HUES64 (cell line): ENCODE measurements at regions not wholly inside any gene's neighbourhood (a gene's known extent, or its start where the extent isn't known, plus 50 kb on each side); places are given as distances from the start of the nearest gene placed in this dataset.
"Not testable (repeated sequence)": the region's sequence is repeated elsewhere in the genome, so short reads cannot be mapped to it uniquely, and the experiment has no call there.

ENCODE experiments used
- H3K27ac ChIP-seq: 2 replicates; pipeline ENCODE4 v1.7.0; 2013; ENCODE audit warnings: low read depth, low read length, inconsistent platforms
- H3K27me3 ChIP-seq: 2 replicates; pipeline ENCODE4 v1.6.1; 2013; ENCODE audit warnings: mild to moderate bottlenecking, low read length; ENCODE audit not compliant: insufficient read depth
- H3K36me3 ChIP-seq: 2 replicates; pipeline ENCODE4 v1.6.1; 2013; ENCODE audit warnings: mild to moderate bottlenecking, low read length; ENCODE audit not compliant: insufficient read depth
- H3K4me1 ChIP-seq: 2 replicates; pipeline ENCODE4 v1.6.1; 2013; ENCODE audit warnings: mild to moderate bottlenecking, low read length, moderate library complexity; ENCODE audit not compliant: insufficient read depth
- H3K4me3 ChIP-seq: 2 replicates; pipeline ENCODE4 v1.5.1; 2013; ENCODE audit warnings: mild to moderate bottlenecking, low read length, moderate library complexity
- H3K9ac ChIP-seq: 2 replicates; pipeline ENCODE4 v1.6.1; 2013; ENCODE audit warnings: mild to moderate bottlenecking, low read depth, low read length
- H3K9me3 ChIP-seq: 2 replicates; pipeline ENCODE4 v1.6.1; 2013; ENCODE audit warnings: low read depth, low read length; ENCODE audit not compliant: insufficient read depth
- WGBS: fragments of 150-250, 120-280 bp; methylation state at CpG from one replicate; pipeline ENCODE4 v1.1.7; 2013; ENCODE audit warnings: missing lambda C conversion rate; 5-methylcytosine and 5-hydroxymethylcytosine counted together

GRCh38 chr12:131223171-131223761 is 269.6 kb downstream of the ADGRD1 start:
- peaks cover 6% of the 10 kb centered on the region for H3K4me1 ChIP-seq
- no peak overlapping the region for H3K27ac ChIP-seq
- WGBS = 93% methylated on average over 31 of the region's 31 CpGs
- H3K4me3 ChIP-seq = no peak overlapping the region
- no peaks in the 10 kb centered on the region for H3K36me3 ChIP-seq
- H3K27me3 ChIP-seq = no peaks in the 10 kb centered on the region
- no peaks in the 10 kb centered on the region for H3K9me3 ChIP-seq
- H3K9ac ChIP-seq = no peak overlapping the region

GRCh38 chr12:131223791-131224225 is 270.1 kb downstream of the ADGRD1 start:
- no peak overlapping the region for H3K9ac ChIP-seq
- peaks cover under 1% of the 10 kb centered on the region for H3K4me1 ChIP-seq
- WGBS = 94% methylated on average over 13 of the region's 13 CpGs

GRCh38 chr12:131224226-131225065 is 270.7 kb downstream of the ADGRD1 start:
- H3K4me3 ChIP-seq, H3K27me3 ChIP-seq, H3K9me3 ChIP-seq, H3K27ac ChIP-seq, H3K9ac ChIP-seq, H3K4me1 ChIP-seq, H3K36me3 ChIP-seq: not testable (repeated sequence)
- WGBS = 86% methylated on average over 10 of the region's 17 CpGs

More at GRCh38 chr12:131223791-131224225, 270.1 kb downstream of the ADGRD1 start:
- H3K4me3 ChIP-seq = no peak overlapping the region
- H3K27ac ChIP-seq = no peak overlapping the region
- no peaks in the 10 kb centered on the region for H3K36me3 ChIP-seq
- no peaks in the 10 kb centered on the region for H3K9me3 ChIP-seq
- no peaks in the 10 kb centered on the region for H3K27me3 ChIP-seq

GRCh38 chr12:131225066-131225380 is 271.3 kb downstream of the ADGRD1 start:
- H3K9me3 ChIP-seq, H3K4me1 ChIP-seq, H3K4me3 ChIP-seq, H3K36me3 ChIP-seq, H3K9ac ChIP-seq, H3K27ac ChIP-seq, H3K27me3 ChIP-seq: not testable (repeated sequence)
- WGBS = no CpG with 5 or more reads among the region's 12 CpGs

DNA sequence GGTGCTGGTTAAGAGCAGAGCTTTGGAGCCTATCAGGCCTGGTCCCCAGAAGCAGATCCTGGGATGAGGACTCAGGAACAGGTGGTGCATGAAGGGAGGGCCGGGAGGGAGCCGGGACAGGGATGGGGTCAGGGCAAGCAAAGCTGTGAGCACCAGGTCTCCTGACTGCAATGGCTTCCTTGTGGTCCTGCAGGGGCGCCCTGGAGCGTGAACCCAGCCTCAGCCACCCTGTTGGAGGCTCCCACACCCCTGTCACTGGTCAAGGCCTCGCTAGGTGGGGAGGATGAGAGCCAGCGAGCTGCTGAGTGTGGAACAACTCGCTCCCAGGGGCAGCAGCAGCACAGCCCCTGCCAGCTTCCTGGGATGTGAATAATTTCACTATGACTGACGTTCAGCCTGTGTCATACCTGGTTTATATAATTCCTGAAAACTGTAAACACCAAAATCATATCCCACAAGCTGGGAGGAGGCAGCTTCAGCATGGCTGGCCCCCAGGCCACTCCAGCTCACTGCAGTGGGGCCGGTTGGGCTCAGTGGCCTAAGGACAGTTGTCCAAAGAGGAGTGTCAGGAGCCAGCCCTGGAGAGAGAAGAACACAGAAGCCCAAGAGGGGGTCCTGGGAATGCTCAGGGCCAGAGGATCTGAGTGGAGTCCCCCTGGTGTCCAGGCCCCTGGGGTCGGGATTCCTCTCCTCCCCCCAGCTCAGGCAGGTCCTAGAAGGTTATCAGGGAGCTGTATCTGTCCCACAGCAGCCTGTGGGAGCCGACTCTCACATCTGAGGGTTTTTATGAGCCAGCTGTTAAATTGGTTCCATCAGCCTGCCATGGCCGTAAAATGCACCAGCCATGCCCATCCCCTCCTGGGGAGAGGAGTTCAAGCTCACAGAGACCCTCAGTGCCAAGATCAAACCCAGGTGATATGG is 272.9 kb downstream of the ADGRD1 start:
- 68% methylated on average over 10 of the region's 12 CpGs for WGBS
- no peak overlapping the region for H3K27ac ChIP-seq
- no peaks in the 10 kb centered on the region for H3K36me3 ChIP-seq

DNA sequence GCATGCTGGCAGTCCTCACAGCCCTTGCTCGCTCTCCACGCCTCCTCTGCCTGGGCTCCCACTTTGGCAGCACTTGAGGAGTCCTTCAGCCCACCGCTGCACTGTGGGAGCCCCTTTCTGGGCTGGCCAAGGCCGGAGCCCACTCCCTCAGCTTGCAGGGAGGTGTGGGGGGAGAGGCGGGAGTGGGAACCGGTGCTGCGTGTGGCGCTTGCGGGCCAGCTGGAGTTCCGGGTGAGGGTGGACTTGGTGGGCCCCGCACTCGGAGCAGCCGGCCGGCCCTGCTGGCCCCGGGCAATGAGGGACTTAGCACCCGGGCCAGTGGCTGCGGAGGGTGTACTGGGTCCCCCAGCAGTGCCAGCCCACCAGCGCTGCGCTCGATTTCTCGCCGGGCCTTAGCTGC is 273.9 kb downstream of the ADGRD1 start:
- H3K27ac ChIP-seq, H3K27me3 ChIP-seq, H3K4me3 ChIP-seq, H3K9ac ChIP-seq, H3K36me3 ChIP-seq, H3K9me3 ChIP-seq: not testable (repeated sequence)
- 96% methylated on average over 14 of the region's 22 CpGs for WGBS
- peaks cover 16% of the 10 kb centered on the region for H3K4me1 ChIP-seq

More for the DNA sequence above, 272.9 kb downstream of the ADGRD1 start:
- Histone ChIP-seq H3K4me3 (no peak overlapping the region), H3K9ac (no peak overlapping the region), H3K9me3 (no peaks in the 10 kb centered on the region), H3K4me1 (peaks cover 16% of the 10 kb centered on the region), H3K27me3 (no peaks in the 10 kb centered on the region)

GRCh38 chr12:131229079-131229425 is 275.3 kb downstream of the ADGRD1 start:
- not testable (repeated sequence) for H3K9me3 ChIP-seq, H3K36me3 ChIP-seq, H3K4me3 ChIP-seq, H3K27me3 ChIP-seq, H3K9ac ChIP-seq
- Histone ChIP-seq H3K4me1 (peaks cover 16% of the 10 kb centered on the region), H3K27ac (peak overlapping the region; percentile 70; the same call in 1 of the 2 replicates)
- 88% methylated on average over 2 of the region's 7 CpGs for WGBS

- Histone ChIP-seq H3K9ac (peak overlapping the region; percentile 11; the same call in 1 of the 2 replicates), H3K27ac (peak overlapping the region; percentile 70), H3K27me3 (no peaks in the 10 kb centered on the region)
Observed at GRCh38 chr12:131229426-131230339, 276.0 kb downstream of the ADGRD1 start.

GRCh38 chr12:131230340-131231031 is 276.8 kb downstream of the ADGRD1 start:
- H3K9ac ChIP-seq = no peak overlapping the region

More at GRCh38 chr12:131229426-131230339, 276.0 kb downstream of the ADGRD1 start:
- Histone ChIP-seq H3K9me3 (no peaks in the 10 kb centered on the region), H3K4me3 (no peak overlapping the region), H3K36me3 (no peaks in the 10 kb centered on the region), H3K4me1 (peaks cover 16% of the 10 kb centered on the region)
- 45% methylated on average over 17 of the region's 17 CpGs for WGBS

More at GRCh38 chr12:131230340-131231031, 276.8 kb downstream of the ADGRD1 start:
- 83% methylated on average over 17 of the region's 17 CpGs for WGBS
- H3K9me3 ChIP-seq = no peaks in the 10 kb centered on the region
- no peak overlapping the region; the same call in 1 of the 2 replicates for H3K27ac ChIP-seq
- no peak overlapping the region for H3K4me3 ChIP-seq
- H3K4me1 ChIP-seq = peaks cover 16% of the 10 kb centered on the region
- H3K36me3 ChIP-seq = no peaks in the 10 kb centered on the region
- H3K27me3 ChIP-seq = no peaks in the 10 kb centered on the region
